AG09309 (cell line): ENCODE measurements at regions not wholly inside any gene's neighbourhood (a gene's known extent, or its start where the extent isn't known, plus 50 kb on each side); places are given as distances from the start of the nearest gene placed in this dataset.

Source experiments
- DNase-seq: peaks from one replicate; pipeline ENCODE4 v3.0.0-alpha.2; 2010; ENCODE audit warnings: low read depth
- H3K4me3 ChIP-seq: 2 replicates; pipeline ENCODE4 v1.5.1; 2011; ENCODE audit warnings: mild to moderate bottlenecking, low read depth, low read length, moderate library complexity; ENCODE audit not compliant: control insufficient read depth
- TF ChIP-seq, protein P1 (sequence below): IDR thresholded peaks from 2 replicates; pipeline ENCODE4 v1.5.1; 2011; ENCODE audit warnings: mild to moderate bottlenecking, low read depth, low read length, inconsistent platforms; ENCODE audit not compliant: insufficient read depth, control insufficient read depth; ENCODE audit errors: missing control alignments

DNA sequence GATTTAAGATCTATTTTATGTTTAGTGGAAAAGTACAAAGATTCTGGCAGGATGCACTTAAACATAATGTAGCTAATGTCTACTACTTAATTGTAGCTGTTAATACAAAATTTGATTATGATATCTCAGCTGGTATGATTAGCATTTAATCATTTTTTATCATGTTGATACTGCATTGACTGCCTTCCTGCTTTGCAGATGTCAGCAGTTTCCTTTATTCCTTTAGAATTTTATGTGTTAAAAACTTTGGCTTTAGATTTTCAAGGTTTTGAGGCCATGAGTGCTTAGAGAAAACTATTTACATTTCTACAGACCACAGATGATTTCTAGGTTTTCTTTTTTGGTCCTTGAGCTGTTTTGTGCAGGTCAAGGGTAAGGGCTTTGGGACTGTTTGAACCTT is 152.2 kb downstream of the ZNF326 start:
- TF ChIP-seq, protein P1, sequence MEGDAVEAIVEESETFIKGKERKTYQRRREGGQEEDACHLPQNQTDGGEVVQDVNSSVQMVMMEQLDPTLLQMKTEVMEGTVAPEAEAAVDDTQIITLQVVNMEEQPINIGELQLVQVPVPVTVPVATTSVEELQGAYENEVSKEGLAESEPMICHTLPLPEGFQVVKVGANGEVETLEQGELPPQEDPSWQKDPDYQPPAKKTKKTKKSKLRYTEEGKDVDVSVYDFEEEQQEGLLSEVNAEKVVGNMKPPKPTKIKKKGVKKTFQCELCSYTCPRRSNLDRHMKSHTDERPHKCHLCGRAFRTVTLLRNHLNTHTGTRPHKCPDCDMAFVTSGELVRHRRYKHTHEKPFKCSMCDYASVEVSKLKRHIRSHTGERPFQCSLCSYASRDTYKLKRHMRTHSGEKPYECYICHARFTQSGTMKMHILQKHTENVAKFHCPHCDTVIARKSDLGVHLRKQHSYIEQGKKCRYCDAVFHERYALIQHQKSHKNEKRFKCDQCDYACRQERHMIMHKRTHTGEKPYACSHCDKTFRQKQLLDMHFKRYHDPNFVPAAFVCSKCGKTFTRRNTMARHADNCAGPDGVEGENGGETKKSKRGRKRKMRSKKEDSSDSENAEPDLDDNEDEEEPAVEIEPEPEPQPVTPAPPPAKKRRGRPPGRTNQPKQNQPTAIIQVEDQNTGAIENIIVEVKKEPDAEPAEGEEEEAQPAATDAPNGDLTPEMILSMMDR, result no peak
- DNase-seq, result no peak
- no peak overlapping the region for H3K4me3 ChIP-seq

DNA sequence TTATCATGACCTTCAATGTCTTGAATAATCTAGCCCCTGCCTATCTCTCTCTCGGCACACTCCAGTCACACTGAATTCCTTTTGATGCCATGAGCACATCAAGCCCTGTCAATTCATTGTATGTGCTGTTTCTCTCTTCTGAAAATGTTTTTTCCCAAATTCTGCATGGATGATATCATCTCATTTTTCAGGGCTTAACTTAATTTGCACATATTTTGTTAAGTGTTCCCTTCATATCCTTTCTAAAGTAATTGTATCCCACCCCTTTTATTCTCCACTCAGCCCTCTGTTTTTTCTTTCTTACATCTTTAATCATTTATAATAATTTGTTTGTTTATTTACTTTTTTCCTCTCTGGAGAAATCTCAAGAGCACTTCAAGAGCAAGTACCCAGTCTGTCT is 149.9 kb downstream of the ZNF326 start:
- DNase-seq, result no peak

DNA sequence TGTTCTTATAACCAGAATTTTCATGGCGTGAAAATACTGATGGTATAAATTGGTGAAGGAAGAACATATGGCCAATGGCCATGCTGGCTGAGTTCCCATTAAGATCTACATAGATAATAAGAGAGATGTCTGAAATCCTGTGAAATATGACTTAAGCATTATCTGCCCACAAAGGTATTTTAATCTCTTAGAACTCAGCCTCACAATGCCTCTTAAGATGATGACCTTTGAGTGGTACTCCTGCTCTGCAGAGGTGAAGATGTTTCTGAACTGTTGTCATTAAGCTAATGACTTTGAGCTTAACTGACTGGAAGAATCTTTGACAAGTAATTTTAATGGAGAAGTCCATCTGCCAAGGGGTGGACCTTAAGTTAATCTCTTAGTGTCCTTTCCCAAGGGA is 148.7 kb downstream of the ZNF326 start:
- DNase-seq, result no peak
- H3K4me3 ChIP-seq, result no peak overlapping the region
- TF ChIP-seq, protein P1, result no peak

More for the DNA sequence above, 149.9 kb downstream of the ZNF326 start:
- TF ChIP-seq, protein P1, result no peak
- no peak overlapping the region for H3K4me3 ChIP-seq

DNA sequence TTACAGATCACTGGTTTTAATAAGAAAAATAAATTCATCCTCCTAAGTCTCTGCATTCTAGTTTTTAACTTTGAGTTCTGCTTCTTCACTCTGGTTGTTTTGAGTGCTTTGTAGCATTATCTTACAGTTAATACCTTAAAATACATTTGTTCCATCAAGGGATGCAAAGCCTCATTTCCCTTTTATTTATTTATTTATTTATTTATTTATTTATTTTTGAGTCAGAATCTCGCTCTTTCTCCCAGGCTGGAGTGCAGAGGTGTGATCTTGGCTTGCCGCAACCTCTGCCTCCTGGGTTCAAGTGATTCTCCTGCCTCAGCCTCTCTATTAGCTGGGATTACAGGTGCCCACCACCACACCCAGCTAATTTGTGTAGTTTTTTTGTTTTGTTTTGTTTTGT is 147.8 kb downstream of the ZNF326 start:
- no peak for DNase-seq
- H3K4me3 ChIP-seq, result no peak overlapping the region
- TF ChIP-seq, protein P1, result no peak

DNA sequence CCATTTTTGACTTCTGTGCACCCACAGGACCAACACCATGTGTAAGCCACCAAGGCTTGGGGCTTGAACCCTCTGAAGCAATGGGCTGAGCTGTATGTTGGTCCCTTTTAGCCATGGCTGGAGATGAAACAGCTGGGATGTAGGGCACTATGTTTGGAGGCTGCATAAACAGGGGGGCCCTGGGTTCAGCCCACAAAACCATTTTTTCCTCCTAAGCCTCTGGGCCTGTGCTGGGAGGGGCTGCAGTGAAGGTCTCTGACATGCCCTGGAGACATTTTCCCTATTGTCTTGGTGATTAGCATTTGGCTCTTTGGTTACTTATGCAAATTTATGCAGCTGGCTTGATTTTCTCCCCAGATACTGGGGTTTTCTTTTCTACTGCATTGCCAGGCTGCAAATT is 144.9 kb downstream of the ZNF326 start:
- TF ChIP-seq, protein P1, result no peak
- DNase-seq, result no peak
- no peak overlapping the region for H3K4me3 ChIP-seq

DNA sequence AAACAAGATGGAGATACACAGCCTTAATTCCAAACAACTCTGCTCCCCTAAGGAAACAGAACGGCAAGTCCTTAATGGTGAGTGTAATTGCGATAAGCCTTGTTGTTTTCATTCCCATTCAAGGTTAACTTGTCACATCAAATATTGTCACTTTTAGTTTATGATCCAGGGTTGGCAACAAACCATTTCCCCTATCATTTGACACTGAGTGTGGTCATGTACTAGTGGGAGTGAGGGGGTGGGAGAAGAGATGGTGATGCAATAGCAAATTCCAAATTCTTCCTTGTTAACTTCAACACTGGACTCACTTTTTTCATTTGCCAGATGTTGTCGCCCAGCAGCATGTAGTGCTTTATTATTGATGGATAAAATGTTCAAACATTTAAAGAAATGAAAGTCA is 140.4 kb downstream of the ZNF326 start:
- TF ChIP-seq, protein P1, result no peak
- H3K4me3 ChIP-seq, result no peak overlapping the region
- no peak for DNase-seq
